ENCODE measurements at regions not wholly inside any gene's neighbourhood (a gene's known extent, or its start where the extent isn't known, plus 50 kb on each side); places are given as distances from the start of the nearest gene placed in this dataset.

DNA sequence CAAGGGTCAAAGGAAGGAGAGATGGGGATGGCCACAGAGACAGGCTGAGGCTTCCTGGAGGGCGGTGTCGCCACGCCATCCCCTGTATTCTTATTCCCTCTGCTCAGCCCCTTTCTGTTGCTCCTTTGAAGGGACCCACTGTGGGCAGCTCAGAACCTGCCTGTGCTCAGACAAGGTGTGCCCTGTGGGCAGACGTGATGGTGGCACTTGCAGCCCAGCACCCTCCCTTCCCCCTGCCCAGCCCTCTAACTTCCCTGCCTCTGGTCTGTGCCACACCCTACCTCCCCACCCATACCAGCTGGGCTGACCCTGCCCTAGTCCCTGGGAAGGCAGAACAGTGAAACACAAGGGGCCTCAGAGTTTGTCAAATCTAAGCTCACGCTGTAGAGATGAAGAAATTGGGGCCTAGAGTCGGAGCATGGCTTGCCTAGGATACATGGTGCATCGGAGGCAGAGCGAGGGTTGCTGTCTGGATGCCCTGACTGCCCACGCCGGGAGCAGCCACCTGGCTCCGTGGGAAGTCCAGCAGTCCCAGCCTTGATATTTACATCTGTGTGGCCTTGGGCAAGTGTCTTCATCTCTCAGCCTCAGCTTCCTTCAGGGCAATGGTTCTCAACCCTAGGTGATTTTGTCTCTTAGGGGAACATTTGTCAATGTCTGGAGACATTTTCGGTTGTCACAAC, 68.6 kb upstream of the RUNX3 start:
- TF ChIP-seq, protein P1, sequence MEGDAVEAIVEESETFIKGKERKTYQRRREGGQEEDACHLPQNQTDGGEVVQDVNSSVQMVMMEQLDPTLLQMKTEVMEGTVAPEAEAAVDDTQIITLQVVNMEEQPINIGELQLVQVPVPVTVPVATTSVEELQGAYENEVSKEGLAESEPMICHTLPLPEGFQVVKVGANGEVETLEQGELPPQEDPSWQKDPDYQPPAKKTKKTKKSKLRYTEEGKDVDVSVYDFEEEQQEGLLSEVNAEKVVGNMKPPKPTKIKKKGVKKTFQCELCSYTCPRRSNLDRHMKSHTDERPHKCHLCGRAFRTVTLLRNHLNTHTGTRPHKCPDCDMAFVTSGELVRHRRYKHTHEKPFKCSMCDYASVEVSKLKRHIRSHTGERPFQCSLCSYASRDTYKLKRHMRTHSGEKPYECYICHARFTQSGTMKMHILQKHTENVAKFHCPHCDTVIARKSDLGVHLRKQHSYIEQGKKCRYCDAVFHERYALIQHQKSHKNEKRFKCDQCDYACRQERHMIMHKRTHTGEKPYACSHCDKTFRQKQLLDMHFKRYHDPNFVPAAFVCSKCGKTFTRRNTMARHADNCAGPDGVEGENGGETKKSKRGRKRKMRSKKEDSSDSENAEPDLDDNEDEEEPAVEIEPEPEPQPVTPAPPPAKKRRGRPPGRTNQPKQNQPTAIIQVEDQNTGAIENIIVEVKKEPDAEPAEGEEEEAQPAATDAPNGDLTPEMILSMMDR (conservative IDR thresholded peaks at IDR 0.05; ENCODE audit: low read depth, low read length), result no peak
- no peak for TF ChIP-seq ELK1 (IDR thresholded peaks at IDR 0.05; ENCODE audit: borderline replicate concordance, low read depth, low read length)
- TF ChIP-seq, protein P2, sequence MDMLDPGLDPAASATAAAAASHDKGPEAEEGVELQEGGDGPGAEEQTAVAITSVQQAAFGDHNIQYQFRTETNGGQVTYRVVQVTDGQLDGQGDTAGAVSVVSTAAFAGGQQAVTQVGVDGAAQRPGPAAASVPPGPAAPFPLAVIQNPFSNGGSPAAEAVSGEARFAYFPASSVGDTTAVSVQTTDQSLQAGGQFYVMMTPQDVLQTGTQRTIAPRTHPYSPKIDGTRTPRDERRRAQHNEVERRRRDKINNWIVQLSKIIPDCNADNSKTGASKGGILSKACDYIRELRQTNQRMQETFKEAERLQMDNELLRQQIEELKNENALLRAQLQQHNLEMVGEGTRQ (IDR thresholded peaks at IDR 0.05; ENCODE audit: low read depth, low read length), result no peak

Measured in IMR-90 (cell line).